HUES6 (cell line): ENCODE measurements at regions not wholly inside any gene's neighbourhood (a gene's known extent, or its start where the extent isn't known, plus 50 kb on each side); places are given as distances from the start of the nearest gene placed in this dataset.
"Not testable (repeated sequence)": the region's sequence is repeated elsewhere in the genome, so short reads cannot be mapped to it uniquely, and the experiment has no call there.

Experiments used
- H3K27ac ChIP-seq: 2 replicates; pipeline ENCODE4 v1.7.0; 2013; ENCODE audit warnings: low read depth, mild to moderate bottlenecking, low read length, inconsistent platforms
- H3K27me3 ChIP-seq: 2 replicates; pipeline ENCODE4 v1.6.1; 2013; ENCODE audit warnings: low read length; ENCODE audit not compliant: control insufficient read depth, insufficient read depth
- H3K36me3 ChIP-seq: 2 replicates; pipeline ENCODE4 v1.6.1; 2013; ENCODE audit warnings: low read length; ENCODE audit not compliant: control insufficient read depth, insufficient read depth
- H3K4me1 ChIP-seq: 2 replicates; pipeline ENCODE4 v1.6.1; 2013; ENCODE audit warnings: low read length; ENCODE audit not compliant: control insufficient read depth, insufficient read depth
- H3K4me3 ChIP-seq: 2 replicates; pipeline ENCODE4 v1.5.1; 2013; ENCODE audit warnings: low read depth, low read length
- H3K9ac ChIP-seq: one replicate; pipeline ENCODE4 v1.6.1; 2013; ENCODE audit warnings: mild to moderate bottlenecking, low read length
- H3K9me3 ChIP-seq: 2 replicates; pipeline ENCODE4 v1.6.1; 2013; ENCODE audit warnings: low read depth, low read length; ENCODE audit not compliant: control insufficient read depth, insufficient read depth

- H3K4me3 ChIP-seq: no peak overlapping the region
Observed at GRCh38 chr5:40141418-40141817, 538.3 kb upstream of the PTGER4 start.

GRCh38 chr5:40137223-40137622 lies 542.5 kb upstream of the PTGER4 start:
- no peak overlapping the region for H3K27ac ChIP-seq
- H3K27me3 ChIP-seq: no peaks in the 10 kb centered on the region
- H3K9me3 ChIP-seq: no peaks in the 10 kb centered on the region
- H3K9ac ChIP-seq: no peak overlapping the region
- H3K36me3 ChIP-seq: no peaks in the 10 kb centered on the region
- H3K4me3 ChIP-seq: no peak overlapping the region
- H3K4me1 ChIP-seq: peaks cover under 1% of the 10 kb centered on the region; the same call in 1 of the 2 replicates

More at GRCh38 chr5:40141418-40141817, 538.3 kb upstream of the PTGER4 start:
- H3K9ac ChIP-seq: no peak overlapping the region
- H3K9me3 ChIP-seq: 0 out of 2 replicates have a peak, but pooled peaks cover 3% of the 10 kb centered on the region
- no peaks in the 10 kb centered on the region for H3K27me3 ChIP-seq
- no peak overlapping the region for H3K27ac ChIP-seq
- peaks cover 5% of the 10 kb centered on the region; the same call in 1 of the 2 replicates for H3K4me1 ChIP-seq
- no peaks in the 10 kb centered on the region for H3K36me3 ChIP-seq

GRCh38 chr5:40134883-40135520 lies 544.7 kb upstream of the PTGER4 start:
- Histone ChIP-seq H3K4me1 (no peaks in the 10 kb centered on the region), H3K4me3 (no peak overlapping the region), H3K27ac (no peak overlapping the region), H3K9ac (no peak overlapping the region), H3K27me3 (no peaks in the 10 kb centered on the region), H3K9me3 (no peaks in the 10 kb centered on the region; the same call in 1 of the 2 replicates), H3K36me3 (no peaks in the 10 kb centered on the region)

GRCh38 chr5:40124367-40124766 lies 555.3 kb upstream of the PTGER4 start:
- no peaks in the 10 kb centered on the region for H3K36me3 ChIP-seq
- peaks cover 52% of the 10 kb centered on the region for H3K9me3 ChIP-seq
- H3K27ac ChIP-seq: no peak overlapping the region
- H3K9ac ChIP-seq: no peak overlapping the region
- H3K4me3 ChIP-seq: no peak overlapping the region
- H3K27me3 ChIP-seq: no peaks in the 10 kb centered on the region
- no peaks in the 10 kb centered on the region for H3K4me1 ChIP-seq

GRCh38 chr5:40121236-40121635 lies 558.5 kb upstream of the PTGER4 start:
- no peak overlapping the region for H3K4me3 ChIP-seq

GRCh38 chr5:40112875-40113274 lies 566.8 kb upstream of the PTGER4 start:
- Histone ChIP-seq H3K4me1 (no peaks in the 10 kb centered on the region), H3K36me3 (no peaks in the 10 kb centered on the region), H3K9ac (no peak overlapping the region), H3K27me3 (no peaks in the 10 kb centered on the region), H3K27ac (no peak overlapping the region), H3K9me3 (peaks cover 6% of the 10 kb centered on the region; the same call in 1 of the 2 replicates), H3K4me3 (no peak overlapping the region)

More at GRCh38 chr5:40121236-40121635, 558.5 kb upstream of the PTGER4 start:
- no peaks in the 10 kb centered on the region for H3K4me1 ChIP-seq
- no peak overlapping the region for H3K9ac ChIP-seq
- H3K27ac ChIP-seq: no peak overlapping the region
- H3K36me3 ChIP-seq: no peaks in the 10 kb centered on the region
- H3K9me3 ChIP-seq: peaks cover 54% of the 10 kb centered on the region
- H3K27me3 ChIP-seq: no peaks in the 10 kb centered on the region

GRCh38 chr5:40111036-40111435 lies 568.7 kb upstream of the PTGER4 start:
- H3K27ac ChIP-seq, H3K36me3 ChIP-seq, H3K4me1 ChIP-seq, H3K4me3 ChIP-seq, H3K9ac ChIP-seq, H3K9me3 ChIP-seq, H3K27me3 ChIP-seq: not testable (repeated sequence)

- not testable (repeated sequence) for H3K4me1 ChIP-seq, H3K36me3 ChIP-seq, H3K4me3 ChIP-seq, H3K9ac ChIP-seq, H3K27ac ChIP-seq, H3K27me3 ChIP-seq
- peaks cover 14% of the 10 kb centered on the region for H3K9me3 ChIP-seq
Observed at GRCh38 chr5:40108764-40109390, 570.8 kb upstream of the PTGER4 start.

- H3K36me3 ChIP-seq, H3K9ac ChIP-seq, H3K27me3 ChIP-seq, H3K4me1 ChIP-seq, H3K27ac ChIP-seq, H3K4me3 ChIP-seq: not testable (repeated sequence)
- peaks cover 20% of the 10 kb centered on the region for H3K9me3 ChIP-seq
Observed at GRCh38 chr5:40107786-40108185, 571.9 kb upstream of the PTGER4 start.

- no peaks in the 10 kb centered on the region for H3K27me3 ChIP-seq
- H3K9me3 ChIP-seq: peaks cover 28% of the 10 kb centered on the region
- no peaks in the 10 kb centered on the region for H3K4me1 ChIP-seq
- no peak overlapping the region for H3K9ac ChIP-seq
- no peak overlapping the region for H3K4me3 ChIP-seq
- no peaks in the 10 kb centered on the region for H3K36me3 ChIP-seq
- H3K27ac ChIP-seq: no peak overlapping the region
Observed at GRCh38 chr5:40106847-40107246, 572.9 kb upstream of the PTGER4 start.

GRCh38 chr5:40098313-40098712 lies 581.4 kb upstream of the PTGER4 start:
- H3K9me3 ChIP-seq: peaks cover 22% of the 10 kb centered on the region
- no peak overlapping the region for H3K4me3 ChIP-seq
- H3K36me3 ChIP-seq: no peaks in the 10 kb centered on the region
- H3K27me3 ChIP-seq: no peaks in the 10 kb centered on the region
- no peak overlapping the region for H3K27ac ChIP-seq
- H3K9ac ChIP-seq: no peak overlapping the region
- no peaks in the 10 kb centered on the region for H3K4me1 ChIP-seq
